ENCODE measurements at regions not wholly inside any gene's neighbourhood (a gene's known extent, or its start where the extent isn't known, plus 50 kb on each side); places are given as distances from the start of the nearest gene placed in this dataset.

DNA sequence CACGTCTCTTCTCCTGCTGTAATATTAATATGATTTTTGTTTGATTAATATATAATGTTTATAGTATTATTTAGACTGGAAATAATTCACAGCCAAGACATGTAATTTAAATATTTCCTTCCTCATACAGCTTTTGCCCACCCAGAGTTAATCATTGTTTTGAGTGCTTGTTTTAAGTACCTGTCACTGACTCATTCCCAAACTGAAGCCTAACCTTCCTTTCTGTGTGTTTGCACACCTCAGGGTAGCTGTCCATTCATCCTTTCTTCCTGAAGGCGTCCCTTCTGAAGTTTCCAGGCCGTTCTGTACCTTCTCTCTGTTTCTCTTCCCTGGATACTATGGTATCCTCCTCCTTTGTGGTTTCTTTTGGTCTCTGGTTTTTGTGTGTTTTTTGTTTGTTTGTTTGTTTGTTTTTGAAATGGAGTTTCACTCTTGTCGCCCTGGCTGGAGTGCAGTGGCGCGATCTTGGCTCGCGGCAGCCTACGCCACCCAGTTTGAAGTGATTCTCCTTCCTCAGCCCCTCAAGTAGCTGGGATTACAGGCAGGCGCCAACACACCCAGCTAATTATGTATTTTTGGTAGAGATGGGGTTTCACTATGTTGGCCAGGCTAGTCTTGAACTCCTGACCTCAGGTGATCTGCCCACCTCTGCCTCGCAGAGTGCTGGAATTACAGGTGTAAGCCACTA, 312.4 kb downstream of the DOCK8 start:
- TF ChIP-seq, protein P1, sequence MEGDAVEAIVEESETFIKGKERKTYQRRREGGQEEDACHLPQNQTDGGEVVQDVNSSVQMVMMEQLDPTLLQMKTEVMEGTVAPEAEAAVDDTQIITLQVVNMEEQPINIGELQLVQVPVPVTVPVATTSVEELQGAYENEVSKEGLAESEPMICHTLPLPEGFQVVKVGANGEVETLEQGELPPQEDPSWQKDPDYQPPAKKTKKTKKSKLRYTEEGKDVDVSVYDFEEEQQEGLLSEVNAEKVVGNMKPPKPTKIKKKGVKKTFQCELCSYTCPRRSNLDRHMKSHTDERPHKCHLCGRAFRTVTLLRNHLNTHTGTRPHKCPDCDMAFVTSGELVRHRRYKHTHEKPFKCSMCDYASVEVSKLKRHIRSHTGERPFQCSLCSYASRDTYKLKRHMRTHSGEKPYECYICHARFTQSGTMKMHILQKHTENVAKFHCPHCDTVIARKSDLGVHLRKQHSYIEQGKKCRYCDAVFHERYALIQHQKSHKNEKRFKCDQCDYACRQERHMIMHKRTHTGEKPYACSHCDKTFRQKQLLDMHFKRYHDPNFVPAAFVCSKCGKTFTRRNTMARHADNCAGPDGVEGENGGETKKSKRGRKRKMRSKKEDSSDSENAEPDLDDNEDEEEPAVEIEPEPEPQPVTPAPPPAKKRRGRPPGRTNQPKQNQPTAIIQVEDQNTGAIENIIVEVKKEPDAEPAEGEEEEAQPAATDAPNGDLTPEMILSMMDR (IDR thresholded peaks at IDR 0.05) = no peak
- TF ChIP-seq POLR2A (IDR thresholded peaks at IDR 0.05) = no peak

All from body of pancreas (tissue), 4 donors.